B cell (primary cell): ENCODE measurements at regions not wholly inside any gene's neighbourhood (a gene's known extent, or its start where the extent isn't known, plus 50 kb on each side); places are given as distances from the start of the nearest gene placed in this dataset.

Experiments used
- EZH2 ChIP-seq: IDR thresholded peaks from 2 replicates; pipeline ENCODE4 v1.6.1; 2012; ENCODE audit warnings: borderline replicate concordance, low read depth, mild to moderate bottlenecking, moderate library complexity, low read length; ENCODE audit not compliant: insufficient read depth, poor library complexity, severe bottlenecking
- TF ChIP-seq, protein P1 (sequence below): fragments of 200-600 bp; IDR thresholded peaks from one replicate; pipeline ENCODE4 v1.8.0; 2022; ENCODE audit warnings: antibody characterized with exemption, mild to moderate bottlenecking

DNA sequence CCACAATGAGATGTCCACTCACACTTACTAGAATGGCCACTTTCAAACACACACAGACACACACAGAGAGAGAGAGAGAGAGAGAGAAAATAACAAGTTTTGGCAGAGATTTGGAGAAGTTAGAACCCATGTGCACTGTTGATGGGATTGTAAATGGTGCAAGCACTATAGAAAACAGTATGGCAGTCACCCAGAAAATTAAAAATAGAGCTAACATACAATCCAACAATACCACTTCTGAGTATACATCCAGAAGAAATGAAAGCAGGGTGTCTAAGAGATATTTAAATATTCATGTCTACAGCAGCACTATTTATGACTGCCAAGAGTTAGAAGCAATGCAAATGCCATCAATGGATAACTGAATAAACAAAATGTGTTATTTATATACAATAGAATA lies 359.9 kb upstream of the COX7C start:
- TF ChIP-seq, protein P1, sequence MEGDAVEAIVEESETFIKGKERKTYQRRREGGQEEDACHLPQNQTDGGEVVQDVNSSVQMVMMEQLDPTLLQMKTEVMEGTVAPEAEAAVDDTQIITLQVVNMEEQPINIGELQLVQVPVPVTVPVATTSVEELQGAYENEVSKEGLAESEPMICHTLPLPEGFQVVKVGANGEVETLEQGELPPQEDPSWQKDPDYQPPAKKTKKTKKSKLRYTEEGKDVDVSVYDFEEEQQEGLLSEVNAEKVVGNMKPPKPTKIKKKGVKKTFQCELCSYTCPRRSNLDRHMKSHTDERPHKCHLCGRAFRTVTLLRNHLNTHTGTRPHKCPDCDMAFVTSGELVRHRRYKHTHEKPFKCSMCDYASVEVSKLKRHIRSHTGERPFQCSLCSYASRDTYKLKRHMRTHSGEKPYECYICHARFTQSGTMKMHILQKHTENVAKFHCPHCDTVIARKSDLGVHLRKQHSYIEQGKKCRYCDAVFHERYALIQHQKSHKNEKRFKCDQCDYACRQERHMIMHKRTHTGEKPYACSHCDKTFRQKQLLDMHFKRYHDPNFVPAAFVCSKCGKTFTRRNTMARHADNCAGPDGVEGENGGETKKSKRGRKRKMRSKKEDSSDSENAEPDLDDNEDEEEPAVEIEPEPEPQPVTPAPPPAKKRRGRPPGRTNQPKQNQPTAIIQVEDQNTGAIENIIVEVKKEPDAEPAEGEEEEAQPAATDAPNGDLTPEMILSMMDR = no peak
- TF ChIP-seq EZH2 = no peak
